ENCODE measurements at regions not wholly inside any gene's neighbourhood (a gene's known extent, or its start where the extent isn't known, plus 50 kb on each side); places are given as distances from the start of the nearest gene placed in this dataset.

GRCh38 chr6:160871320-160871719 is 120.2 kb upstream of the MAP3K4 start:
- Histone ChIP-seq H2BK15ac (ENCODE audit: low read length) (no peak overlapping the region), H3K18ac (ENCODE audit: extremely low read depth, low read length) (no peak overlapping the region), H3K79me2 (ENCODE audit: control insufficient read depth in 1 of 2, insufficient read depth in 2 of 2, low read length in 2 of 2) (no peaks in the 10 kb centered on the region), H3K9me3 (ENCODE audit: insufficient read depth in 2 of 2, low read depth in 1 of 2, low read length in 1 of 2) (no peaks in the 10 kb centered on the region), H3K14ac (ENCODE audit: insufficient read length) (no peak overlapping the region), H4K8ac (ENCODE audit: extremely low read depth, insufficient read depth, low read length) (no peak overlapping the region), H2BK20ac (ENCODE audit: low read length) (no peak overlapping the region), H3K4me2 (ENCODE audit: insufficient read depth in 1 of 2, low read depth in 2 of 2, low read length in 2 of 2) (no peak overlapping the region), H3K4ac (replicated peaks; ENCODE audit: insufficient read length, low read depth, low read length) (no peak overlapping the region), H3K36me3 (ENCODE audit: control insufficient read depth in 2 of 4, insufficient read depth in 4 of 4, low read length in 3 of 4) (no peaks in the 10 kb centered on the region), H4K20me1 (replicated peaks in 1 of 2; ENCODE audit: control insufficient read depth in 1 of 2, insufficient read depth in 2 of 2, low read length in 2 of 2) (no peaks in the 10 kb centered on the region), H2BK12ac (ENCODE audit: low read depth, low read length) (no peak overlapping the region), H2BK5ac (ENCODE audit: low read depth, low read length) (no peak overlapping the region), H3K23me2 (ENCODE audit: low read depth, low read length) (no peaks in the 10 kb centered on the region; the same call in 1 of the 2 replicates), H2AK5ac (ENCODE audit: low read depth, low read length) (no peak overlapping the region), H3K9ac (replicated peaks in 1 of 4; ENCODE audit: extremely low read depth in 1 of 4, low read depth in 3 of 4, low read length in 3 of 4) (no peak overlapping the region), H3K4me1 (replicated peaks in 1 of 4; ENCODE audit: control insufficient read depth in 3 of 4, insufficient read depth in 4 of 4, low read length in 3 of 4) (peaks cover 0 to 2% (median 0%) of the 10 kb centered on the region in 4 experiments; a peak in 1 of 7 replicates), H4K91ac (replicated peaks; ENCODE audit: insufficient read length, low read length) (no peak overlapping the region), H3K27ac (ENCODE audit: low read depth, low read length) (no peak overlapping the region), H3K27me3 (replicated peaks in 1 of 4; ENCODE audit: control insufficient read depth in 3 of 4, extremely low read depth in 1 of 4, insufficient read depth in 3 of 4, low read length in 3 of 4) (no peaks in the 10 kb centered on the region), H2AFZ (ENCODE audit: low read length) (no peak overlapping the region), H3K79me1 (ENCODE audit: low read depth, low read length) (no peaks in the 10 kb centered on the region), H3K4me3 (ENCODE audit: extremely low read depth in 1 of 4, insufficient read depth in 2 of 4, low read depth in 3 of 4, low read length in 4 of 4) (no peak overlapping the region), H3K56ac (replicated peaks; ENCODE audit: insufficient read length, low read depth, low read length) (no peak overlapping the region), H4K5ac (ENCODE audit: insufficient read length, low read depth, low read length) (no peak overlapping the region), H3K23ac (ENCODE audit: insufficient read length) (no peak overlapping the region), H2BK120ac (replicated peaks; ENCODE audit: low read depth, low read length) (no peak overlapping the region)
- TF ChIP-seq TAF1 (IDR thresholded peaks at IDR 0.05; ENCODE audit: low read depth, low read length), result no peak
- TF ChIP-seq RAD21 (IDR thresholded peaks at IDR 0.05 in 1 of 2, conservative IDR thresholded peaks at IDR 0.05 in 1 of 2; ENCODE audit: low read depth in 2 of 2, low read length in 2 of 2), result no peak
- TF ChIP-seq EZH2 (IDR thresholded peaks at IDR 0.05; ENCODE audit: low read depth, low read length, severe bottlenecking), result no peak
- no peak for TF ChIP-seq SP1 (IDR thresholded peaks at IDR 0.05; ENCODE audit: low read depth, low read length)
- ChIA-PET CTCF (ENCODE audit: partially characterized antibody) (interaction anchor here (0.6 to 1.0 kb wide), 2 partner anchors 9 to 1861 kb away, joined by 4 to 6 read pairs; no protein-coding TSS in a partner anchor), POLR2A (ENCODE audit: partially characterized antibody) (no interaction called here)
- DNase-seq (ENCODE audit: low read depth in 1 of 2, low spot score in 2 of 2), result no peak
- FAIRE-seq, result no peak
- 95% methylated on average over 1 of the region's 1 CpG; no CpG with 5 or more reads in 1 of the 2 experiments for WGBS, 2 experiments (ENCODE audit: extremely low coverage in 1 of 2, insufficient coverage in 1 of 2, insufficient read length in 1 of 2, insufficient replicate concordance in 2 of 2, low coverage in 1 of 2, low lambda C conversion rate in 2 of 2, missing lambda C conversion rate in 1 of 2)
